ENCODE measurements at regions not wholly inside any gene's neighbourhood (a gene's known extent, or its start where the extent isn't known, plus 50 kb on each side); places are given as distances from the start of the nearest gene placed in this dataset.

- no peaks in the 10 kb centered on the region for H3K4me1 ChIP-seq (ENCODE audit: insufficient read depth, low read length)
- no peaks in the 10 kb centered on the region for H3K9me3 ChIP-seq (ENCODE audit: low read length)
- H3F3A ChIP-seq (ENCODE audit: low read length, unreplicated experiment): no peaks in the 10 kb centered on the region
- no peak overlapping the region for H3K9ac ChIP-seq (ENCODE audit: low read length)
- no peaks in the 10 kb centered on the region for H3K9me2 ChIP-seq (replicated peaks; ENCODE audit: low read length)
- no peak overlapping the region for H3K4me2 ChIP-seq (ENCODE audit: low read length)
- DNase-seq (no peak), ATAC-seq (no peak)
- H4K20me1 ChIP-seq (ENCODE audit: low read length): no peaks in the 10 kb centered on the region
- no peak overlapping the region for H2AFZ ChIP-seq (ENCODE audit: low read length)
- no peaks in the 10 kb centered on the region for H3K27me3 ChIP-seq (ENCODE audit: low read length)
- no peaks in the 10 kb centered on the region for H3K79me2 ChIP-seq (ENCODE audit: low read length)
- POLR2A ChIA-PET (ENCODE audit: unreplicated experiment): no interaction called here
- no peaks in the 10 kb centered on the region for H3K36me3 ChIP-seq (ENCODE audit: low read depth, low read length)
- no peak overlapping the region for H3K27ac ChIP-seq (ENCODE audit: low read length)
- intact Hi-C loops (cut with micrococcal nuclease): no loop called here
- no TSS peak for BruUV-seq (replicated peaks)
- H3K4me3 ChIP-seq (ENCODE audit: low read length): no peak overlapping the region
- CTCF ChIA-PET: no interaction called here
- TF ChIP-seq EZH2phosphoT487 (IDR thresholded peaks at IDR 0.05; ENCODE audit: borderline replicate concordance, low read length) (no peak), EZH2 (IDR thresholded peaks at IDR 0.05; ENCODE audit: low read length, unreplicated experiment) (no peak)
- TF ChIP-seq, protein P1, sequence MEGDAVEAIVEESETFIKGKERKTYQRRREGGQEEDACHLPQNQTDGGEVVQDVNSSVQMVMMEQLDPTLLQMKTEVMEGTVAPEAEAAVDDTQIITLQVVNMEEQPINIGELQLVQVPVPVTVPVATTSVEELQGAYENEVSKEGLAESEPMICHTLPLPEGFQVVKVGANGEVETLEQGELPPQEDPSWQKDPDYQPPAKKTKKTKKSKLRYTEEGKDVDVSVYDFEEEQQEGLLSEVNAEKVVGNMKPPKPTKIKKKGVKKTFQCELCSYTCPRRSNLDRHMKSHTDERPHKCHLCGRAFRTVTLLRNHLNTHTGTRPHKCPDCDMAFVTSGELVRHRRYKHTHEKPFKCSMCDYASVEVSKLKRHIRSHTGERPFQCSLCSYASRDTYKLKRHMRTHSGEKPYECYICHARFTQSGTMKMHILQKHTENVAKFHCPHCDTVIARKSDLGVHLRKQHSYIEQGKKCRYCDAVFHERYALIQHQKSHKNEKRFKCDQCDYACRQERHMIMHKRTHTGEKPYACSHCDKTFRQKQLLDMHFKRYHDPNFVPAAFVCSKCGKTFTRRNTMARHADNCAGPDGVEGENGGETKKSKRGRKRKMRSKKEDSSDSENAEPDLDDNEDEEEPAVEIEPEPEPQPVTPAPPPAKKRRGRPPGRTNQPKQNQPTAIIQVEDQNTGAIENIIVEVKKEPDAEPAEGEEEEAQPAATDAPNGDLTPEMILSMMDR (conservative IDR thresholded peaks at IDR 0.05; ENCODE audit: low read depth, low read length): no peak
Observed at GRCh38 chr6:154591234-154591633, 80.7 kb upstream of the CNKSR3 start.

GRCh38 chr6:154592199-154592860, 81.8 kb upstream of the CNKSR3 start:
- ATAC-seq (no peak), DNase-seq (no peak)
- POLR2A ChIA-PET (ENCODE audit: unreplicated experiment): no interaction called here
- Histone ChIP-seq H2AFZ (ENCODE audit: low read length) (no peak overlapping the region), H3K4me1 (ENCODE audit: insufficient read depth, low read length) (no peaks in the 10 kb centered on the region), H3K9me2 (replicated peaks; ENCODE audit: low read length) (no peaks in the 10 kb centered on the region), H3K27ac (ENCODE audit: low read length) (no peak overlapping the region), H3K4me3 (ENCODE audit: low read length) (no peak overlapping the region), H3K27me3 (ENCODE audit: low read length) (no peaks in the 10 kb centered on the region), H3K79me2 (ENCODE audit: low read length) (no peaks in the 10 kb centered on the region), H4K20me1 (ENCODE audit: low read length) (no peaks in the 10 kb centered on the region), H3K9me3 (ENCODE audit: low read length) (no peaks in the 10 kb centered on the region), H3K9ac (ENCODE audit: low read length) (no peak overlapping the region), H3K36me3 (ENCODE audit: low read depth, low read length) (no peaks in the 10 kb centered on the region), H3K4me2 (ENCODE audit: low read length) (no peak overlapping the region), H3F3A (ENCODE audit: low read length, unreplicated experiment) (no peaks in the 10 kb centered on the region)
- no TSS peak for BruUV-seq (replicated peaks)
- intact Hi-C loops (cut with micrococcal nuclease): no loop called here
- CTCF ChIA-PET: no interaction called here
- TF ChIP-seq EZH2phosphoT487 (IDR thresholded peaks at IDR 0.05; ENCODE audit: borderline replicate concordance, low read length) (no peak), EZH2 (IDR thresholded peaks at IDR 0.05; ENCODE audit: low read length, unreplicated experiment) (no peak)
- TF ChIP-seq, protein P1 (conservative IDR thresholded peaks at IDR 0.05; ENCODE audit: low read depth, low read length): no peak

DNA sequence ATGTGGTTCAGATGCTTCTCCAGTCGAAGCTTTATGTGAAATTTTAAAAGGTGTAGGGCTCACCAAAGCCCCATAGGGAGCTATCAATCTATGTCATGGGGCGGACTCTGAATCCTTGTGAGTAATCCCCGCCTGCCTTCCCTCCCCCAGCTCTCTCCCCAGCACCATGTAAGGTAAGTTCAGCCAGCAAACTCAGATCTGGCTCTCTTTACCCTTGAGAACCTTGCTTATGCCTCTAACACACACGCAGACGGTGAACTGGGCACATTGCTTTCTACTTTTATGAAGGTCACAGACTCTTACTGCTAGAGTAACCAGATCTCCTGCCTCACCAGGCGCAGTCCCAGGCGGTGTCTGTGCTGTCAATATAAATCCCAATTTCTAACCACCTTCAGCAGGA, 82.6 kb upstream of the CNKSR3 start:
- intact Hi-C loops (cut with micrococcal nuclease): no loop called here
- Histone ChIP-seq H2AFZ (ENCODE audit: low read length) (no peak overlapping the region), H3K4me3 (ENCODE audit: low read length) (no peak overlapping the region), H3K9me3 (ENCODE audit: low read length) (no peaks in the 10 kb centered on the region), H3K79me2 (ENCODE audit: low read length) (no peaks in the 10 kb centered on the region), H3K9ac (ENCODE audit: low read length) (no peak overlapping the region), H3F3A (ENCODE audit: low read length, unreplicated experiment) (no peaks in the 10 kb centered on the region), H3K27me3 (ENCODE audit: low read length) (no peaks in the 10 kb centered on the region), H3K27ac (ENCODE audit: low read length) (no peak overlapping the region), H4K20me1 (ENCODE audit: low read length) (no peaks in the 10 kb centered on the region), H3K9me2 (replicated peaks; ENCODE audit: low read length) (no peaks in the 10 kb centered on the region), H3K4me2 (ENCODE audit: low read length) (no peak overlapping the region), H3K36me3 (ENCODE audit: low read depth, low read length) (no peaks in the 10 kb centered on the region), H3K4me1 (ENCODE audit: insufficient read depth, low read length) (no peaks in the 10 kb centered on the region)
- ATAC-seq: no peak
- POLR2A ChIA-PET (ENCODE audit: unreplicated experiment): no interaction called here
- no TSS peak for BruUV-seq (replicated peaks)
- CTCF ChIA-PET: no interaction called here
- DNase-seq: no peak
- TF ChIP-seq EZH2 (IDR thresholded peaks at IDR 0.05; ENCODE audit: low read length, unreplicated experiment) (no peak), EZH2phosphoT487 (IDR thresholded peaks at IDR 0.05; ENCODE audit: borderline replicate concordance, low read length) (no peak)
- TF ChIP-seq, protein P1 (conservative IDR thresholded peaks at IDR 0.05; ENCODE audit: low read depth, low read length): no peak
